Fibroblast of pulmonary artery (primary cell): ENCODE measurements at regions not wholly inside any gene's neighbourhood (a gene's known extent, or its start where the extent isn't known, plus 50 kb on each side); places are given as distances from the start of the nearest gene placed in this dataset.
A peak's percentile ranks its signal among the peaks of the same experiment; 100 is the strongest.

Experiments used
- DNase-seq: peaks from one replicate; pipeline ENCODE4 v3.0.0-alpha.2; 2010; ENCODE audit warnings: low read depth
- H3K4me3 ChIP-seq: replicated peaks from 2 replicates; pipeline ENCODE4 v1.5.1; 2011; ENCODE audit warnings: low read depth, mild to moderate bottlenecking, control low read depth, low read length, moderate library complexity
- CTCF ChIP-seq: IDR thresholded peaks from 2 replicates; pipeline ENCODE4 v1.5.1; 2011; ENCODE audit warnings: mild to moderate bottlenecking, control low read depth, low read length, inconsistent platforms; ENCODE audit errors: missing control alignments

- no peak overlapping the region for H3K4me3 ChIP-seq
- TF ChIP-seq CTCF = no peak
- peak; percentile 16 for DNase-seq
Measured at GRCh38 chr11:92306966-92307510, 82.4 kb downstream of the FAT3 start.

GRCh38 chr11:92308366-92308765, 83.7 kb downstream of the FAT3 start:
- TF ChIP-seq CTCF = no peak
- H3K4me3 ChIP-seq = no peak overlapping the region
- no peak for DNase-seq

DNA sequence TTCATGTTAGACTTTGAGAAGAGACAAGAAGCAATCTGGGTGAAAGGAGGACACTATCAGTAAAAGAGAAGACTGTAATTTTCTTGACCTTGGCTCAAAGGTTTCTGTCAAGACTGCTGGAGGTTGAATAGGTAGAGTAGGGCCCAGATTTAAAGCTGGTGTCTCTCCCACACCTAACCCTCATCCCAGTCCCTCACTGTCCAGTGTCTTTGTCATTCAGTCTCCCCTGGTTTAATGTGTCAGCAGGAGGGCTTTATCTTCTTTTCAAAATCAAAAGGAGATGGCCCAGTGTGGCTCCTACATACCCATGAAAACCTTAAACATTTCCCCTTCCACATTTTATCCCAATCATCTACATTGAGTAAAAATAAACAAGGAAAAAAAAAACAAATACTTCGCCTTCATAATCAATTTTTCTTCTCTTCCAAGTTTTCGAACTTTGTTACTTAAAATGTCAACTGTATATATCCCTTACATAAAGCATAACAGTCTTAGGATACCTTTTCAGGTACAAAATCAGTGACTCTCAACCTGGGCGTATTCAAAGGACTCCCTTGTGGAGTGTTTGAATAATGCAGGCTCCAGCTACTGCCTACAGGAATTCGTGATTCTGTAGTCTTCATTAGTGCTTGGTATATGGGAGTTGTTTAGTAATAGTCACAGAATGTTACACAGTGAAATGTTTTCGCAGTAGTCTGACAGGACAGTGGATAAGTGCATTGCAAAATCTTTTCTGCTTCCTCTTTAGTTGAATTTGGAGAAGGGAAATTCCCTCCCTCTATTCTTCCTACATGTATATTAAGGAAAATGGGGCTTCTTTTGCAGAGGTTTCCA, 87.2 kb downstream of the FAT3 start:
- no peak for TF ChIP-seq CTCF
- DNase-seq = peak; percentile 52
- no peak overlapping the region for H3K4me3 ChIP-seq

GRCh38 chr11:92313784-92314183, 89.2 kb downstream of the FAT3 start:
- DNase-seq = no peak
- H3K4me3 ChIP-seq = no peak overlapping the region
- TF ChIP-seq CTCF = no peak

GRCh38 chr11:92314499-92314898, 89.9 kb downstream of the FAT3 start:
- TF ChIP-seq CTCF = no peak
- peak; percentile 32 for DNase-seq
- H3K4me3 ChIP-seq = no peak overlapping the region

GRCh38 chr11:92316106-92316809, 91.6 kb downstream of the FAT3 start:
- TF ChIP-seq CTCF = no peak
- no peak for DNase-seq
- H3K4me3 ChIP-seq = no peak overlapping the region
